Tibial nerve (tissue), 3 donors: ENCODE measurements at regions not wholly inside any gene's neighbourhood (a gene's known extent, or its start where the extent isn't known, plus 50 kb on each side); places are given as distances from the start of the nearest gene placed in this dataset.

Source experiments
- CTCF ChIP-seq, 5 experiments: fragments of 200-600 bp in 3 of 5; fragments of 450-650 bp in 2 of 5; sonication (generic) in 3 of 5; IDR thresholded peaks; one replicate each; pipeline ENCODE4 v1.5.1; 2016 to 2019; ENCODE audit warnings: antibody characterized with exemption in 5 of 5, mild to moderate bottlenecking in 3 of 5, moderate library complexity in 2 of 5
- POLR2A ChIP-seq, 2 donors: fragments of 450-650 bp; IDR thresholded peaks; one replicate each; pipeline ENCODE4 v1.6.1; 2017; ENCODE audit warnings: antibody characterized with exemption in 2 of 2, mild to moderate bottlenecking in 2 of 2, moderate library complexity in 2 of 2

GRCh38 chr9:16976427-16976826 is 106.0 kb upstream of the BNC2 start:
- TF ChIP-seq CTCF (IDR thresholded peaks at IDR 0.05), result no peak
- no peak for TF ChIP-seq POLR2A (IDR thresholded peaks at IDR 0.05)
